ENCODE measurements at regions not wholly inside any gene's neighbourhood (a gene's known extent, or its start where the extent isn't known, plus 50 kb on each side); places are given as distances from the start of the nearest gene placed in this dataset.

DNA sequence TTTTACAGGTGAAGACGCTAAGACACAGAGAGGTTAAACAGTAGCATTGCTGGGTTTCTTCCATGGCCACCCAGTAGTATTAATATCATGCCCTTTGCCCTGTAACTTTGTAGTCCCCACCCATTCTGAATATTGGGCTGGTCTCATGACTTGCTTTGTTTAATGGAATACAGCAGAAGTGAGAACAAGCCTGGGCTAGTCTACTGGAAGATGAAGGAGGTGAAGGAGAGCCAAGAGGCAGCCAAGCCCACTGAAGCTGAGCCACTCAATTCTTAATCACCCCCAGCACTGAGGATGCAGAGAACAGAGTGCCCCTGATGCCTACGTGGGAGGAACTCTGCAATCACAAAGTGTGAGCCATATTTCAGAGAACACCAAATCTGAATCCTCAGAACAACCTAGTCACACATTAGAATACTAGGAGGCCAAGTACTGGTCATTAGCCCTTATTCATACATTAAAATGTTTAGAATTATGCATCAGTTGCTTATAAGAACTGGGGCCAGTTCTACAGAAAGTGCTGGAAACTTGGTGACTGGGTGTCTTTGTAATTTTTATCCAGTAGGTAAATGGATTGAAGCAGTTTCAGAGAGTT, 202.5 kb upstream of the ADRA1D start:
- Histone ChIP-seq H3K9me3 (ENCODE audit: low read length) (no peaks in the 10 kb centered on the region), H2AFZ (ENCODE audit: low read depth, low read length) (no peak overlapping the region), H3K79me2 (replicated peaks; ENCODE audit: insufficient read depth, low read length) (no peaks in the 10 kb centered on the region), H3K36me3 (ENCODE audit: insufficient read depth, low read length) (no peaks in the 10 kb centered on the region), H3F3A (ENCODE audit: insufficient read depth, low read length, poor library complexity, severe bottlenecking) (no peaks in the 10 kb centered on the region), H3K4me2 (ENCODE audit: low read length) (no peak overlapping the region), H4K20me1 (ENCODE audit: insufficient read depth) (no peaks in the 10 kb centered on the region), H3K9me2 (ENCODE audit: insufficient read depth, low read length) (no peaks in the 10 kb centered on the region), H3K27ac (ENCODE audit: low read length) (no peak overlapping the region), H3K4me3 (ENCODE audit: low read length) (no peak overlapping the region), H3K27me3 (ENCODE audit: insufficient read depth, low read depth, low read length) (no peaks in the 10 kb centered on the region), H3K9ac (ENCODE audit: low read length) (no peak overlapping the region)
- TF ChIP-seq EZH2 (IDR thresholded peaks at IDR 0.05; ENCODE audit: borderline replicate concordance, insufficient read depth, low read length, poor library complexity, severe bottlenecking) (no peak), MXI1 (conservative IDR thresholded peaks at IDR 0.05; ENCODE audit: poor library complexity, severe bottlenecking) (no peak), EP300 (conservative IDR thresholded peaks at IDR 0.05; ENCODE audit: poor library complexity, severe bottlenecking) (no peak), SMC3 (conservative IDR thresholded peaks at IDR 0.05; ENCODE audit: poor library complexity) (no peak), POLR2AphosphoS5 (IDR thresholded peaks at IDR 0.05) (no peak), RAD21 (conservative IDR thresholded peaks at IDR 0.05) (no peak), TAF1 (IDR thresholded peaks at IDR 0.05; ENCODE audit: low read depth) (no peak)
- TF ChIP-seq, protein P1, sequence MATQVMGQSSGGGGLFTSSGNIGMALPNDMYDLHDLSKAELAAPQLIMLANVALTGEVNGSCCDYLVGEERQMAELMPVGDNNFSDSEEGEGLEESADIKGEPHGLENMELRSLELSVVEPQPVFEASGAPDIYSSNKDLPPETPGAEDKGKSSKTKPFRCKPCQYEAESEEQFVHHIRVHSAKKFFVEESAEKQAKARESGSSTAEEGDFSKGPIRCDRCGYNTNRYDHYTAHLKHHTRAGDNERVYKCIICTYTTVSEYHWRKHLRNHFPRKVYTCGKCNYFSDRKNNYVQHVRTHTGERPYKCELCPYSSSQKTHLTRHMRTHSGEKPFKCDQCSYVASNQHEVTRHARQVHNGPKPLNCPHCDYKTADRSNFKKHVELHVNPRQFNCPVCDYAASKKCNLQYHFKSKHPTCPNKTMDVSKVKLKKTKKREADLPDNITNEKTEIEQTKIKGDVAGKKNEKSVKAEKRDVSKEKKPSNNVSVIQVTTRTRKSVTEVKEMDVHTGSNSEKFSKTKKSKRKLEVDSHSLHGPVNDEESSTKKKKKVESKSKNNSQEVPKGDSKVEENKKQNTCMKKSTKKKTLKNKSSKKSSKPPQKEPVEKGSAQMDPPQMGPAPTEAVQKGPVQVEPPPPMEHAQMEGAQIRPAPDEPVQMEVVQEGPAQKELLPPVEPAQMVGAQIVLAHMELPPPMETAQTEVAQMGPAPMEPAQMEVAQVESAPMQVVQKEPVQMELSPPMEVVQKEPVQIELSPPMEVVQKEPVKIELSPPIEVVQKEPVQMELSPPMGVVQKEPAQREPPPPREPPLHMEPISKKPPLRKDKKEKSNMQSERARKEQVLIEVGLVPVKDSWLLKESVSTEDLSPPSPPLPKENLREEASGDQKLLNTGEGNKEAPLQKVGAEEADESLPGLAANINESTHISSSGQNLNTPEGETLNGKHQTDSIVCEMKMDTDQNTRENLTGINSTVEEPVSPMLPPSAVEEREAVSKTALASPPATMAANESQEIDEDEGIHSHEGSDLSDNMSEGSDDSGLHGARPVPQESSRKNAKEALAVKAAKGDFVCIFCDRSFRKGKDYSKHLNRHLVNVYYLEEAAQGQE (IDR thresholded peaks at IDR 0.05; ENCODE audit: borderline replicate concordance), result no peak
- TF ChIP-seq, protein P2, sequence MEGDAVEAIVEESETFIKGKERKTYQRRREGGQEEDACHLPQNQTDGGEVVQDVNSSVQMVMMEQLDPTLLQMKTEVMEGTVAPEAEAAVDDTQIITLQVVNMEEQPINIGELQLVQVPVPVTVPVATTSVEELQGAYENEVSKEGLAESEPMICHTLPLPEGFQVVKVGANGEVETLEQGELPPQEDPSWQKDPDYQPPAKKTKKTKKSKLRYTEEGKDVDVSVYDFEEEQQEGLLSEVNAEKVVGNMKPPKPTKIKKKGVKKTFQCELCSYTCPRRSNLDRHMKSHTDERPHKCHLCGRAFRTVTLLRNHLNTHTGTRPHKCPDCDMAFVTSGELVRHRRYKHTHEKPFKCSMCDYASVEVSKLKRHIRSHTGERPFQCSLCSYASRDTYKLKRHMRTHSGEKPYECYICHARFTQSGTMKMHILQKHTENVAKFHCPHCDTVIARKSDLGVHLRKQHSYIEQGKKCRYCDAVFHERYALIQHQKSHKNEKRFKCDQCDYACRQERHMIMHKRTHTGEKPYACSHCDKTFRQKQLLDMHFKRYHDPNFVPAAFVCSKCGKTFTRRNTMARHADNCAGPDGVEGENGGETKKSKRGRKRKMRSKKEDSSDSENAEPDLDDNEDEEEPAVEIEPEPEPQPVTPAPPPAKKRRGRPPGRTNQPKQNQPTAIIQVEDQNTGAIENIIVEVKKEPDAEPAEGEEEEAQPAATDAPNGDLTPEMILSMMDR (IDR thresholded peaks at IDR 0.05; ENCODE audit: poor library complexity, severe bottlenecking), result no peak

DNA sequence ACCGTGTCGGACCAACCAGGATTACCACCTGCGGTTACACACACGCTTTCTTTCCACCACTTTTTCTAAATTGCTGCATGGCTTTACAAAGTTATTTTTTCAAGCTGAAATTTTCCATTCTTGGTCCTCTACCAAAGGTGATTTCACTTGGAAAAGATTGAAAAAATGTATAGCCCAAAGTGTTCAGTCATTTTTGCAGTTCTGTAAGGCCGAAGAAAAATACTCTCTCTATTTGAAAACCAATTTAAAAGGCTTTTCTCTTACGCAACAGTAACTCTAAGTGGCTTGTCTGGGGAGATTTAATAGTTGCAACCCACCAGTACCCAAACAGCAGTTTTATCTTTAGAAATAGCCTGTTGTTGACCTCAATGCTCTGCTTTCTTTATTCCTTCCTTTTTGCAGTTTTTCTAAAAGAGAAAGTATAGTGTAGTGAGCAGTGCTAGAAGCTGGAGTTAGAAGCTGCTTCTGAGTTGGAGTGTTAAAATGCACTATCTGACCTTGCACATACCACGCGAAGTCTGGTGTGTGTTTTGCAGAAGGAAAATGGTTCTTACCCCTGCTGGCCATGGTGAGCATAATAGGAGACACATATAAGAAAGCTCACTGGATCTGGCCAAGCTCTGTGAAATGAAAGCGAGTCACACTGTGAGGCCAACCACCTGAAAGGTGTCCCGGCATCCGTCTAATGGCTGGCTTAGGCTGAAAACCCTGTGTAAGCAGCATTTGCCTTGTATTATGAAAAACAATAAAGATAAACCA, 201.0 kb upstream of the ADRA1D start:
- Histone ChIP-seq H3F3A (ENCODE audit: insufficient read depth, low read length, poor library complexity, severe bottlenecking) (no peaks in the 10 kb centered on the region), H3K4me2 (ENCODE audit: low read length) (no peak overlapping the region)

More for the DNA sequence above, 201.0 kb upstream of the ADRA1D start:
- TF ChIP-seq, protein P2 (IDR thresholded peaks at IDR 0.05; ENCODE audit: poor library complexity, severe bottlenecking), result no peak
- TF ChIP-seq EZH2 (IDR thresholded peaks at IDR 0.05; ENCODE audit: borderline replicate concordance, insufficient read depth, low read length, poor library complexity, severe bottlenecking) (no peak), SMC3 (conservative IDR thresholded peaks at IDR 0.05; ENCODE audit: poor library complexity) (no peak), MXI1 (conservative IDR thresholded peaks at IDR 0.05; ENCODE audit: poor library complexity, severe bottlenecking) (no peak), TAF1 (IDR thresholded peaks at IDR 0.05; ENCODE audit: low read depth) (no peak), POLR2AphosphoS5 (IDR thresholded peaks at IDR 0.05) (no peak), RAD21 (conservative IDR thresholded peaks at IDR 0.05) (no peak), EP300 (conservative IDR thresholded peaks at IDR 0.05; ENCODE audit: poor library complexity, severe bottlenecking) (no peak)
- TF ChIP-seq, protein P1 (IDR thresholded peaks at IDR 0.05; ENCODE audit: borderline replicate concordance), result no peak
- Histone ChIP-seq H3K9ac (ENCODE audit: low read length) (no peak overlapping the region), H3K27ac (ENCODE audit: low read length) (no peak overlapping the region), H3K79me2 (replicated peaks; ENCODE audit: insufficient read depth, low read length) (no peaks in the 10 kb centered on the region), H3K9me3 (ENCODE audit: low read length) (no peaks in the 10 kb centered on the region), H3K4me3 (ENCODE audit: low read length) (no peak overlapping the region), H2AFZ (ENCODE audit: low read depth, low read length) (no peak overlapping the region), H3K9me2 (ENCODE audit: insufficient read depth, low read length) (no peaks in the 10 kb centered on the region), H4K20me1 (ENCODE audit: insufficient read depth) (no peaks in the 10 kb centered on the region), H3K27me3 (ENCODE audit: insufficient read depth, low read depth, low read length) (no peaks in the 10 kb centered on the region), H3K36me3 (ENCODE audit: insufficient read depth, low read length) (no peaks in the 10 kb centered on the region)
